H7 (cell line): ENCODE measurements at regions not wholly inside any gene's neighbourhood (a gene's known extent, or its start where the extent isn't known, plus 50 kb on each side); places are given as distances from the start of the nearest gene placed in this dataset.

Experiments used
- DNase-seq: peaks from one replicate; pipeline ENCODE4 v3.0.0; 2012
- H3K27me3 ChIP-seq: 2 replicates; pipeline ENCODE4 v1.6.0; 2011; ENCODE audit warnings: mild to moderate bottlenecking, low read length; ENCODE audit not compliant: control insufficient read depth, insufficient read depth
- H3K36me3 ChIP-seq: replicated peaks from 2 replicates; pipeline ENCODE4 v1.5.1; 2011; ENCODE audit warnings: low read length; ENCODE audit not compliant: control insufficient read depth, insufficient read depth
- H3K4me3 ChIP-seq: 2 replicates; pipeline ENCODE4 v1.5.1; 2011; ENCODE audit warnings: low read depth, mild to moderate bottlenecking, control low read depth, low read length, moderate library complexity; ENCODE audit not compliant: insufficient read depth

GRCh38 chr5:123266365-123266764 lies 156.8 kb downstream of the CEP120 start:
- no peak overlapping the region for H3K4me3 ChIP-seq
- no peak for DNase-seq
- H3K27me3 ChIP-seq, result no peaks in the 10 kb centered on the region
- no peaks in the 10 kb centered on the region for H3K36me3 ChIP-seq

- Histone ChIP-seq H3K27me3 (no peaks in the 10 kb centered on the region), H3K4me3 (no peak overlapping the region), H3K36me3 (no peaks in the 10 kb centered on the region)
- DNase-seq, result no peak
Observed at GRCh38 chr5:123265551-123265950, 157.7 kb downstream of the CEP120 start.

GRCh38 chr5:123264394-123264793 lies 158.8 kb downstream of the CEP120 start:
- no peak overlapping the region for H3K4me3 ChIP-seq
- H3K27me3 ChIP-seq, result no peaks in the 10 kb centered on the region
- DNase-seq, result no peak
- H3K36me3 ChIP-seq, result no peaks in the 10 kb centered on the region

GRCh38 chr5:123263859-123264258 lies 159.3 kb downstream of the CEP120 start:
- no peaks in the 10 kb centered on the region for H3K36me3 ChIP-seq
- no peak overlapping the region for H3K4me3 ChIP-seq
- no peak for DNase-seq
- H3K27me3 ChIP-seq, result no peaks in the 10 kb centered on the region

DNA sequence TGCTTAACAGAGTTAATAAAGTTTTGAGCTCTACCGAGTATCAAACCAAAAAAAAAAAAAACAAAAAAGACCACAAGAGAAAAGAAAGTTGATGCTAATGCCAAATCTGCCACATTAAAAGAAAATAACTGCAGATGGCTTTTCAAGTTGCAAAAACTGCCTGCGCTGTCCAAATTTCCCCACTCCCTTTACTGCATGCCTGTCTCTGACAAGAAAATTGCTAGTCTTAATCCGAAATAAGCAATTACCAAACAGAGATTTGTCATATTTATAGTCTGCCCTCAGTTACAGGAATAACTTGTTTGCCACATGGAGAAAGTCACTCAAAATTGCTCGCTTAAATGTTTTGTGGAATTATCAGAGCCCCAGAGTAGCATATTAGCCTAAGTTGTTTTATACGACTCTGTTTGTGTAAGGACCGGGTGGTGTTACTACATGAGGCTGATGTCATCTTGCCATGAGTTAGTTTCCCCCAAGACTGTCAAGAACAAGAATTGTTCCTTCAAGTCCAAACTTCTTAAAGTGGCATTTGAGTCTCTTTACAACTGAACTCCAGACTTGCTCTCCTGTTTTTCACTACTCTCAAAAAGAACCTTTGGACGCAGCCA lies 160.9 kb downstream of the CEP120 start:
- H3K4me3 ChIP-seq, result no peak overlapping the region
- H3K27me3 ChIP-seq, result no peaks in the 10 kb centered on the region
- DNase-seq, result no peak
- H3K36me3 ChIP-seq, result no peaks in the 10 kb centered on the region

DNA sequence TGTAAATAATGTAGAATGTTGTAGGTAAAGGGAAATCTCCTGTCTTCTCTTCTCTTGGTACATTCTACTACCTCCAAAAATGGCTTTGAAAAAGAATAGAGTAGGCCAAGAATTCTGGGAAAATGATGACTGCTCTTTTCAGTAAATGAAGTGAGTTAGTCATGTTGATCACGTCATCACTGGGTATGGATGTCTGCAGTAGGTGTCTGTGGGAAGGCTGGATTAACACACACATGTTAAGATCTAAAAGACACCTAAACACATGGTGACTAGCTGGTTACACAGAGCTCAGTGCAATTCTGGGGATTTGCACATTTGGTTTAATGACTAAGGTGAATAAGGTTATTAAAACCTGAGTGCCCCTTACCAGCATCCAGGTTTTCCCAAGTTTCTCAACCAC lies 161.5 kb downstream of the CEP120 start:
- no peaks in the 10 kb centered on the region for H3K27me3 ChIP-seq
- no peaks in the 10 kb centered on the region for H3K36me3 ChIP-seq
- no peak for DNase-seq
- H3K4me3 ChIP-seq, result no peak overlapping the region

- no peak overlapping the region for H3K4me3 ChIP-seq
- H3K36me3 ChIP-seq, result no peaks in the 10 kb centered on the region
- DNase-seq, result no peak
Observed at GRCh38 chr5:123249446-123249845, 160.4 kb downstream of the PRDM6 start.

DNA sequence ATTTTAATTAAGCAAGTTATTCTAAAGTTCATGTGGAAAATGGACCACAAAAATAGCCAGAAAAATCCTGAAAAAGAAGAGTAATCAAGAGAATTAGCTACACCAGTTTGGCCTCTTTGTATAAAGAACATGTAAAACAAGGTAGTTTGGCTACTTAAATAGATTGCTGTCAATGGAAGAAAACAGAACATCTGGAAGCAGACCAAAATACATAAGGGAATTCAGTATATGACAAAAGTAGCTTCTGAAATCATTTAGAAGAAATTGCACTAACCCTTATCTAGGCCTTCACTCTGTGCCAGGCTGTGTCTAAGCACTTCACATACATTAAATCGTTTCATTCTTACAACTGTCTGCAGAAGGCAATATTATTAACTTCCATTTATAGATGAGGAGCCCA lies 156.6 kb downstream of the PRDM6 start:
- no peaks in the 10 kb centered on the region for H3K27me3 ChIP-seq
- H3K36me3 ChIP-seq, result no peaks in the 10 kb centered on the region
- no peak for DNase-seq
- H3K4me3 ChIP-seq, result no peak overlapping the region

More at GRCh38 chr5:123249446-123249845, 160.4 kb downstream of the PRDM6 start:
- no peaks in the 10 kb centered on the region for H3K27me3 ChIP-seq

DNA sequence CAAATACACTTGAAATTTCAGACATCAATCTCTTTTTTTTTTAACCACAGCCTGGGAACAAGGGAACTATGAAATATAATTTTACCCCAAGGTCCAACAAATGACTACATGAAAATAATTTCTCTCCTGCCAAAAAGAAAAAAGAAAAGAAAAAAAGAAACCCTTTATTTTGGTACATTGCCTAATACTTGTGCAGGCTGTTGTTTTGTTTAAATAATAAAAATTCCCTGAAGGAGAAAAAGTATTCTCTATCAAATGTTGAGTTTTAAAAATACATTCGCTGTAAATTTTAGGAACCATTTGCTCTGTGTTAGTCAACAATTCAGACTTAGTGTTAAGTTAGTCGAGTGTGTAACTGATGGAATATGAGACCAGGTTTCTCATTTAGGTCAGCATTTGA lies 155.4 kb downstream of the PRDM6 start:
- H3K27me3 ChIP-seq, result no peaks in the 10 kb centered on the region
- DNase-seq, result no peak
- H3K4me3 ChIP-seq, result no peak overlapping the region
- no peaks in the 10 kb centered on the region for H3K36me3 ChIP-seq
